Lung (tissue), 11 donors: ENCODE measurements at regions not wholly inside any gene's neighbourhood (a gene's known extent, or its start where the extent isn't known, plus 50 kb on each side); places are given as distances from the start of the nearest gene placed in this dataset.

Experiments used
- ATAC-seq: fragments of 200-7000 bp; cut with Tn5 transposase; one replicate; pipeline ENCODE4 v1.9.1; 2020; ENCODE audit warnings: moderate number of reproducible peaks; ENCODE audit not compliant: insufficient read depth, low FRiP score
- DNase-seq, 3 donors: peaks; one replicate each; pipeline ENCODE4 v3.0.0-alpha.2; 2013 to 2017
- H3K27ac ChIP-seq, 2 donors: one replicate each; pipeline ENCODE4 v1.5.1; 2013; ENCODE audit warnings: mild to moderate bottlenecking in 2 of 2, moderate library complexity in 2 of 2, control low read depth in 1 of 2, inconsistent platforms in 1 of 2, low read depth in 1 of 2, low read length in 1 of 2
- H3K27me3 ChIP-seq, 3 donors: one replicate each; pipeline ENCODE4 v1.5.1; 2013; ENCODE audit warnings: low read length in 2 of 3; ENCODE audit not compliant: control insufficient read depth in 3 of 3, insufficient read depth in 3 of 3
- H3K36me3 ChIP-seq, 4 donors: one replicate each; pipeline ENCODE4 v1.5.1; 2013; ENCODE audit warnings: low read length in 4 of 4, mild to moderate bottlenecking in 1 of 4, moderate library complexity in 1 of 4; ENCODE audit not compliant: control insufficient read depth in 4 of 4, insufficient read depth in 4 of 4
- H3K4me1 ChIP-seq, 5 donors: one replicate each; pipeline ENCODE4 v1.5.1; 2013; ENCODE audit warnings: low read length in 5 of 5, mild to moderate bottlenecking in 2 of 5, moderate library complexity in 1 of 5; ENCODE audit not compliant: control insufficient read depth in 5 of 5, insufficient read depth in 5 of 5
- H3K4me3 ChIP-seq: one replicate; pipeline ENCODE4 v1.5.1; 2013; ENCODE audit warnings: mild to moderate bottlenecking, control low read depth, moderate library complexity
- H3K9ac ChIP-seq, 2 donors: one replicate each; pipeline ENCODE4 v1.5.1; 2013; ENCODE audit warnings: low read length in 2 of 2, control low read depth in 1 of 2; ENCODE audit not compliant: insufficient read depth in 1 of 2
- H3K9me3 ChIP-seq, 4 donors: one replicate each; pipeline ENCODE4 v1.5.1; 2013; ENCODE audit warnings: low read length in 3 of 4, mild to moderate bottlenecking in 1 of 4, moderate library complexity in 1 of 4; ENCODE audit not compliant: control insufficient read depth in 4 of 4, insufficient read depth in 3 of 4
- CTCF ChIP-seq: IDR thresholded peaks from 2 replicates; pipeline ENCODE4 v1.5.1; 2012; ENCODE audit warnings: mild to moderate bottlenecking; ENCODE audit errors: control extremely low read depth, extremely low read depth
- WGBS, 2 donors: extraction: QIAGEN DNeasy Blood & Tissue Kit; methylation state at CpG; one replicate each; pipeline ENCODE4 v1.1.7; 2013; 5-methylcytosine and 5-hydroxymethylcytosine counted together
- donor health status: control.
- donor health status: control.
- donor health status: Bipolar disorder and iron deficiency.
- donor health status: healthy.
- donor health status: DM: yes; HTN: yes; CAD: no.

GRCh38 chr2:181177376-181177775 is 197.0 kb downstream of the UBE2E3 start:
- DNase-seq = no peak
- no peaks in the 10 kb centered on the region for H3K27me3 ChIP-seq
- peaks cover 0 to 11% (median 0%) of the 10 kb centered on the region in 5 donors for H3K4me1 ChIP-seq
- no peak for TF ChIP-seq CTCF
- no peaks in the 10 kb centered on the region for H3K36me3 ChIP-seq
- no peak for ATAC-seq
- H3K4me3 ChIP-seq = no peak overlapping the region
- H3K9ac ChIP-seq = no peak overlapping the region
- H3K9me3 ChIP-seq = no peaks in the 10 kb centered on the region
- no peak overlapping the region for H3K27ac ChIP-seq

- H3K9me3 ChIP-seq = no peaks in the 10 kb centered on the region
- H3K4me3 ChIP-seq = no peak overlapping the region
- no peak for ATAC-seq
- no peak for DNase-seq
- TF ChIP-seq CTCF = no peak
- no peaks in the 10 kb centered on the region for H3K36me3 ChIP-seq
- H3K9ac ChIP-seq = no peak overlapping the region
- peaks cover 0 to 11% (median 0%) of the 10 kb centered on the region in 5 donors for H3K4me1 ChIP-seq
- H3K27ac ChIP-seq = no peak overlapping the region
- H3K27me3 ChIP-seq = no peaks in the 10 kb centered on the region
These were observed 197.7 kb downstream of the UBE2E3 start for GRCh38 chr2:181178130-181178529.

GRCh38 chr2:181178823-181179412 is 198.5 kb downstream of the UBE2E3 start:
- H3K4me1 ChIP-seq = peaks cover 0 to 11% (median 0%) of the 10 kb centered on the region in 5 donors
- no peaks in the 10 kb centered on the region for H3K36me3 ChIP-seq
- H3K9me3 ChIP-seq = no peaks in the 10 kb centered on the region
- no peak overlapping the region for H3K9ac ChIP-seq
- H3K27ac ChIP-seq = no peak overlapping the region
- H3K27me3 ChIP-seq = no peaks in the 10 kb centered on the region
- no peak for TF ChIP-seq CTCF
- 65 to 69% methylated on average over 2 of the region's 2 CpGs for WGBS, 2 donors
- no peak for DNase-seq
- H3K4me3 ChIP-seq = no peak overlapping the region
- no peak for ATAC-seq

- WGBS, 2 donors = 73 to 78% methylated on average over 4 of the region's 4 CpGs
- ATAC-seq = no peak
These were observed 203.6 kb downstream of the UBE2E3 start for GRCh38 chr2:181183878-181184542.

More at GRCh38 chr2:181183878-181184542, 203.6 kb downstream of the UBE2E3 start:
- no peak overlapping the region for H3K27ac ChIP-seq
- H3K4me3 ChIP-seq = no peak overlapping the region
- H3K9ac ChIP-seq = no peak overlapping the region
- H3K9me3 ChIP-seq = no peaks in the 10 kb centered on the region
- DNase-seq = no peak
- H3K27me3 ChIP-seq = no peaks in the 10 kb centered on the region
- no peak for TF ChIP-seq CTCF
- no peaks in the 10 kb centered on the region for H3K4me1 ChIP-seq
- no peaks in the 10 kb centered on the region for H3K36me3 ChIP-seq
